NCI-H146 treated with DMSO at 0.1 percent for 48 hours (cell line): ENCODE measurements at regions not wholly inside any gene's neighbourhood (a gene's known extent, or its start where the extent isn't known, plus 50 kb on each side); places are given as distances from the start of the nearest gene placed in this dataset.
"Not testable (repeated sequence)": the region's sequence is repeated elsewhere in the genome, so short reads cannot be mapped to it uniquely, and the experiment has no call there.

Experiments
- DNase-seq: peaks from one replicate; lab custom pipeline; 2025; ENCODE audit not compliant: unreplicated experiment; lab: John Stamatoyannopoulos, UW

DNA sequence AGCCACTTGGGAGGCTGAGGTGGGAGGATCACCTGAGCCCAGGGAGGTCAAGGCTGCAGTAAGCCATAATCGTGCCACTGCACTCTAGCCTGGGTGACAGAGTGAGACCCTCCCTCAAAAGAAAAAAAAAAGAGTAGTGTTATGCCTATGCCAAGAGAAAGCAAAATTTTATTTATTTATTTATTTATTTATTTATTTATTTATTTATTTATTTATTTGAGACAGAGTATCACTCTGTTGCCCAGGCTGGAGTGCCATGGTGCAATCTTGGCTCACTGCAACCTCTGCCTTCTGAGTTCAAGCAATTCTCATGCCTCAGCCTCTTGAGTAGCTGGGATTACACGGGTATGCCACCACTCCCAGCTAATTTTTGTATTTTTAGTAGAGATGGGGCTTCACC lies 72.6 kb upstream of the RAPGEF2 start:
- not testable (repeated sequence) for DNase-seq

DNA sequence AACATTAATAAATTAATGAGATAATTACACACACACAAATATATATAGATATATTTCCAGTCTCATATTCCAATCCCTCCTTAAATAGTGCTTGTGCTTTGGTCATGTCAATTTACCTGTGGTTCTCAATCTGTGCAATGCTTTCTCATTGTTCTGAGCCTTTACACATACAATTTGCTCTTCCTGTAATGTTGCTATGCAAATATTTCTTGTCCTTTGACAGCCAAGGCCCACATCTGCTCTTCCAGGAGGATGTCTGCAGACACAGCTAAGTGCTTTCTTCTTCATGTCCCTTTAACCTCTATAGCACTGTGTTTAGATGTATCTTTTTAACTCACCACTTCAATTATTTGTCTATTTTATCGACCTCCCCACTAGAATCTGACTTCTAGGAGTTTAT lies 67.3 kb upstream of the RAPGEF2 start:
- DNase-seq: peak; percentile 38

DNA sequence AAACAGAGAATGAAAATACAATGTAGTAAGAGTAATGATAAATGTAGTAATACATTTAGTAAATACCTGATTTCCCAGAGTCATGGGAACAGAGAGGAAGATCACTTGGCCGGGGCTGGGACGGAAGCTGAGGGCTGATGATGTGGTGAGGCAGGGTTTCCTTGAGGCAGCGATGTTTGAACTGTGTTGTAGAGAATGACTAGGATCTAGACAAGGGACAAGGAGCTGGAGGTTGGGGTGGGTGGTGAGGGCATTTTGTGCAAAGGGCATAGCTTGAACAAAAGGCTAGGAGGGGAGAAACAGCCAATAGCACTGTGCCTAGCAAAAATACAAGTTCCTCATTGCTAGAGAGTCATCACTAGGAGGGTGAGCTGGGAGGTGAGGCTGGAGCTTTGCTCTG lies 64.3 kb upstream of the RAPGEF2 start:
- DNase-seq: no peak

DNA sequence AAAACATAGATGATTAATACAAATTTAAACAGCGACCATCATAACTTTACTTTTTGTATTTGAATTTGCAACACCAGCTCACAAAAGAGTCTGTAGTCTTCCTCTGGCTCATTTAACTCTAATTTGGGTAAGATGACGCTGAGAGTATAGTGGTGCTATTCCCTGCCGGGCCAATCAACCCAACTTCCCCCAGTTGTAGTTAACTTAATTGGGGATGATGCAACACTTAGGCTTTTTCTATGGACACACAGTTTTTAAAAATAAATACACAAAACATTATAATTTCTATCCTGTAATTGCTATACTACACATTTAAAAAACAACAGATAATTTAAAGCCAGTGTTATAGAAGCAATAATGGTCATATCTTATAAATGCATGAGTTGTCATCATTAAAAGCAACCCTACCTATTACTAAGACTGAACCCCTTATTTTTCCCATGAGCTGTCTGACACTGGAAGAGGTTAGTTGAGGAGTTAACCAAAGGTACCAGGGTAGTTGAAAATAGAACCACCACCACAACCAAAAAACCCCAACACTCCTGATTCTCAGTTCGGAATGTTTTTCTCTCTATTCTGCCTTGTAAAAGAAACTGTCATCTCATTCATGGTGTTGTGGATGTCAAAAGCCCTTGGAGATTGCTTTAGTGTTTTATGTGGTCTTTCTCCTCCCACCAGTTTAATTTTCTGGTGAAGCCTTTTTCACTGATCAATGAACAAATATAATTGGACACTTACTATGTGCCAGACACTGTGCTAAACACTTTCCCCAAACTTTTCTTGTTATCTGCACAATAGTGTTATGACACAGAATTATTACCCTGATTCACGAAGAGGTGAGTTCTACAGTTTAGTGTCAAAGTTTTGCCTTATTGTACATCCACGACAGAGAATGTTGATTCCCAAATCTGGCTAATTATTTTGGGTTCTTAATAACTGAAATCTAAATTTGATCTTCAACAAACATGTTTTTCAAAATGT lies 61.5 kb upstream of the RAPGEF2 start:
- DNase-seq: no peak

DNA sequence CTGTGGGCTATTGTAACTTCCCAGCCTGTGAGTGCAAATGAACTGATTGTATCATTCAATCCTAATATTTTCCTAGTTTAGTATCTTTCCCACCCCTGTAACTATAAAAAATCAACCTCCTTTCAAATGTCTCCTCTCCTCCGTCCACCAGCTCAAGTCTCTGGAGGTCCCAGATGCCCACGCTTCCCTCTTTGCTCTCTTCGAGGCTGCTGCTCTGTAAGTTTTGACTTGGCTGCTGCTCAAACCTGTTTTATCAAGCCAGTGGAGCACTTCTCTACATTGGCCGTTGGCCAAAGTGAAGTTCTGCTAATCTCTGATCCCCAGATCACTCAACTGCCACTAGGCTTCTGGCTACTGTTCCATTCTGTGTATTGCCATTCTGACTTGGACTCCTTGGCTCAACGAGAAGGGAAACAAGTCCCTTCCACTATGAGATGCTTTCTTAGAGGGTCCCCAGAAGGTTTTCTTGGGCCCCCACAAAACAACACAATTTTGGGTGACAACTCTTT lies 60.7 kb upstream of the RAPGEF2 start:
- no peak for DNase-seq

DNA sequence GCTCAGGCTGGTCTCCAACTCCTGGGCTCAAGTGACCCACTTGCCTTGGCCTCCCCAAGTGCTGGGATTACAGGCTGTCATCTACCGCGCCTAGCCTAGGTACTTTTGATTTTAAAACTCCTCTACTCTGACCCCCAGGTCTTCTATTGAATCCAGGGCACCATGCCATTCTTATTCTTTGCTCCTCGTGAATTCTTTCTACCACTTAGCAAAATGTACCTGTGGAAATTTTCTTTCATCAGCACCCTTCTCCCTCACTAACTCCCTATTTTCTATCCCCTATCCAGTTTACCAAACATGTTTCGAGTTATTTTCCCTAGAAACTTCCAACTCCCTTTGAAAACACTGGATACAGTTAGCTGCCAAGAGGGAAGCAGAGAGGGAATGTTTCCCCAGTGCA lies 60.0 kb upstream of the RAPGEF2 start:
- DNase-seq: no peak

DNA sequence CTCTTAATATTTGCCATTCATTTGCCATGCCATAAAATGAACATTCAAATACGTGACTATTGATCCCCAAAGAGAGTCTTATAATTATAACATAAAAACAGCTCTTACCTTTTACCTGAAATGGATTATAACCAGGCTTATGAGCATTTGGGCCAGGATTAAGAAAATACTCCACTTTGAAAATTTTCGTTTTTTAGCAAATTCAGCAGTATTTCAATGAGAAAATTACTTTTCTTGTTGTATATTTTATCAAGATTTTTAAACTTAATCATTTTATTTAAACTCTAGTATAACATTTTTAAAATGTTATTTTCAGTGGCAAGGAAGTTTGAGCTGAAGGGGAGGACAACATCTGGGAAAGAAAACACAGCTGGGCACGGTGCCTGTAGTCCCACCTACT lies 59.0 kb upstream of the RAPGEF2 start:
- no peak for DNase-seq

DNA sequence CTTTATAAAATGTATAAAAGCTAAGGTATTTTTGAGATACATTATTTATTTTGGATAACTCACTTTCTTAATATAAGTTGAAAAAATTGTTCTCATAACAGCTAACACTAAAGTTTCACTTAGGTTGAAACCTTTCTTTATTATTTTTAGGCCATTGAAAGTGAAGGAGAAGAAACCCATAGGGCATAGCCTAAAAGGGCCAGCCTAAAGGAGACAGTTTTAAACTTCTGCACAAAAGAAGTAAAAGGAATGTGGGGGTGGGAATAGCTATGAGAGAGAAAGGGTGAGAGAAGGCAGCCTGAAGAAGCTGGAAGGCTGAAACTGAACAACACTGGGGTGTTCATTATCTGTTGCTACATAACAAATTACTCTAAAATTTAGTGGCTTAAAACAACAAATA lies 57.6 kb upstream of the RAPGEF2 start:
- no peak for DNase-seq

DNA sequence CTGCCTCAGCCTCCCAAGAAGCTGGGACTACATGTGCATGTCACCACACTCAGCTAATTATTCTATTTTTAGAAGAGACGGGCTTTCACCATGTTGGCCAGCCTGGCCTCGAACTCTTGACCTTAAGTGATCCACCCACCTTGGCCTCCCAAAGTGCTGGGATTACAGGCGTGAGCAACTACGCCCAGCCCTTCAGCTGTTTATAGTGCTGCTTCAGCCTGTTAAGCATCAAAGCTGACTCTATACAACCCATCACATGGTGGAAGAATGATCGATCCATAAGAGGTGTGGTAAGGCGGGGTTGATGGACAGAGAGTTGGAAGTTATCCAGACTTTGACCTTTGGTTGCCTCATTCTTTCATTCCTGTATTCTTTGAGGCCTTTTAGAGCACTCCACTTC lies 56.2 kb upstream of the RAPGEF2 start:
- no peak for DNase-seq

DNA sequence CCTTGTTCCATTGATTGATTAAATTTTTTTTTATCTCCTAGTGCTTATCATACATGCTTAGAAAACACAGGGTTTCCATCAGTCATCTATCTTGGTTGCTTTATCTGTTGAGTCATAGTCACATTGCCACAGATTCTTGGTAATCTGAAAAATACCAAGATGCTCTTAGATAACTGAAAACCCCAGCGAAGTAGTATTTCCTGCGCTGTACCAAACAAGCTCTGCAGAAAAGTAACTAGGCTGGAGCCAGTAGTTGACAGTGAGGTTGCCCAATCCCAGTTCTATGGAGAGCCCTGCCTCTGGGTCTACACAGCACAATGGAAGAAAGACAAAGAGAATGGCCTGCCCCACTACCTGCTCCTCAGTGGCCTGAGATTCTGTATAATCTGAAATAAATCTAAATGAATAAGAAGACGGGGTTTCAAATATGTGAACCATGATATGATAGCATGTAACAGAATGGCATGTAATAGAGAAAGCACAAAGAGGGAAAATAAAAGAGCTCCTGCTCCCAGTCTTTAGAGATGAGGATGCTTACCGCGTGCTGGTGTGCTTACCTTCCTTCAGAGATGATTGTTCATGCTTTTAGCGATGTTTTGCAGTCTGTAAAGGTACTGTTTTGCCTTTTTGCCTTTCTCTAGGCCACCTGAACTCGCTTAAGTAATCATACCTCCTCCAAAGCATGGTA lies 55.3 kb upstream of the RAPGEF2 start:
- peak; percentile 27 for DNase-seq

DNA sequence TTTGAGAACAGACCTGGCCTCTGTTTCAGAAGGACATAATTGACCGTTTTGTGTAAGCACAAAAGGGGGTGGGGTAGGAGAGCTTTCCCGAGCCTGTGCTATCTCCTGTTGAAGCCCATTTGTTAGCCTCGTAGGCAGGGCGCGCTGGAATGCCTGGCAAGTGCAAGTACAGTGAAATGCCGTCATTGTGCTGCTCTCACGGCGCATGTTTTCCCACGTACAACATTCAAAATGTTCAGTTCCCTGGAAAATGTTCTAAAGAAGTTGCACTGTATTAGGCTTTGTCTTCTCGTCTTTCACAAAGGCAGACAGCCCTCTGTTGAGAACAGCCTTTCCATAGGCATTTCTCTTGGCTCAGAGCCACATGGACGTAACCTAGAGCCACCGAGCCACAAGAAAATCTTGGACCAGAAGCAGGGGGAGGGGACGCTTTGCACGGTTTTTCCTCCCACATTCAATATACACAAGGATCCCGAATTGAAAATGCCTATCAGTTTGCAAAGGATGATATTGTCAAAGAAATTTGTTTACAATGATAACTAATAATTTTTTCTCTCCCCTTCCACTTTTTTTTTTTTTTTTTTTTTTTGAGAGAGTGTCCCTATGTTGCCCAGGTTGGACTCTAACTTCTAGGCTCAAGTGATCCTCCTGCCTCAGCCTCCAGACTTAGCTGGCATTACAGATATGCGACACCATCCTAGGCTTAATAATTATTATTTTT lies 54.6 kb upstream of the RAPGEF2 start:
- DNase-seq: peak; percentile 54

DNA sequence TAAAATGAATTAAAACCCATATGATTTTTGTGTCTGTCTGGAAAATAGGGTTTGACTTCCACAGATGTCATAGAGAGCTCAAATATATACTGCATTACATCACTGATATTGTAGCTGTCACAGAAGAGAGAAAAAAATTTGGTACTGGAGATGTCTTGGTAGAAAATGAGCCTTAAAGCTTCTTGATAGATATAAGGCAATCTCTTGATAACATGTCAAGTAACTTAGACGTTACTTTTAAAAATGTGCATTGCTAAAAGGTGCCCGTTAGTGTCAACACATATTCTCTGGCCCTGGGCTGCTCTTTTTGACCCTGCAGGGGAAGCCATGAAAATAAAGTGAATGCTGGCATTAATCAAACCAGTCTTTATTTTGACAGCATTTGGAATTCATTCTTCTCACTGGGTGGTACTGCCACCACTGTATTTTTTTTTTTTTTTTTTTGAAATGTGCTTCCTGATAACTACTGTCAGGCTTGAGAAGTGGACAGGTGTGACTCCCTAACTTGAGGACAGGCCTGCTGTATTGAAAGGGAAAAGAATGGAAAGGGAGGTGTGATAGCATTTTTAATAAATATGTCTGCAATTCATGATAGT lies 53.0 kb upstream of the RAPGEF2 start:
- peak; percentile 15 for DNase-seq

DNA sequence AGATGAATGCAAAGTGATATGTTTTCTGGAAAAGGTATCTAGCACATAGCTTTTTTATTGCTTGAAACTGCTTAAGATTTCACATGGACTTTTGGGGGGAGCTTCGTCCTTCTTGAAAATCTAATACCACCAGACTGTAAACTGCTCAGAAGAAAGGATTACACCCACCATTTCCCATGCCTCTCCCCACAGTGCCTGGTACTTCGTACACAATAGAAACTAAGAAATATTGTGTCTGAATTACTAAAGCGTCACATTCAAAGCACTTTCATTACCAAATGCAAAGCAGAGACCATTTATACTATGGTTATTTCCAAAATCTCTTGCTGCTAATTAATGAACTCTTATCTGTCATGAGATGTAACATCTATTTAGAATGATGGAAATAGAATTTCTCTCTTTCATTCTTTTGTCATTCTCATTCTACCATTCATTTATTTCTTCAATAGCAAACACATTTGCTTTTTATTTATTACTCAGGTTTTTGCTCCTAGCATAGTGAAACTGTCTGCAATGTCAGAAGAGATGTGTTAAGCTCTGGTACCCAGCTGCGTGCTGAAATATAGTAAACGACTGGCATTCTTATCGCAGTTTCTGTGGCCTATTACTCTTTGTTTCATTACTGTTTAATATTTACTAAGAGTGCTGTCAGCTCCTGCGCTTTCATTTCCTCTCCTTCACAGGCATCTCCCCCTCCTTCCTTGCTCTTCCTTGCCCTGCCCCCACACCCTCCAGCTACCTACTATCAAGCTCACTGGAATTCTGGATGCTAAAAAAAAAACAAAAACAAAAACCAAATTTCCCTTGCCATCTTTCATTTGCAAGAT lies 51.4 kb upstream of the RAPGEF2 start:
- no peak for DNase-seq

DNA sequence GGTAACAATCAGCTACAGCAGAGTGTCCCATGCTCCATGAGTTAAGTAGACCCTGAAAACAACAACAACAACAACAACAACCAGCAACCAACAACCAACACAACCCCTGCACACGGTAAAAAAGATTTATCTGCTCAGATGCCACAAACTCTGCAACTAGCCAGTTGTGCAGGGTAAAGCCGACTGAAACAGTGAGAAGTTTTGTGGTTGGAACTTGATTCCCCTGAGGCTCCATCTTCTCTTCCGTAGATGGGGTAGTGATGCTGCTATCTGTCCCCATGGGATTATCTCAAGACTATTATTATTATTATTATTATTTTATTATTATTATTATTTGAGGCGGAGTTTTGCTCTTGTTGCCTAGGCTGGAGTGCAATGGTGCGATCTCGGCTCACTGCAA lies 50.6 kb upstream of the RAPGEF2 start:
- DNase-seq: no peak
